GM23248 (cell line): ENCODE measurements at regions not wholly inside any gene's neighbourhood (a gene's known extent, or its start where the extent isn't known, plus 50 kb on each side); places are given as distances from the start of the nearest gene placed in this dataset.

Experiments
- DNase-seq: peaks from one replicate; pipeline ENCODE4 v3.0.0-alpha.2; 2015
- H2AFZ ChIP-seq: fragments of 200-600 bp; sonication (generic); 2 replicates; pipeline ENCODE4 v1.6.1; 2016; ENCODE audit warnings: antibody characterized with exemption
- H3F3A ChIP-seq: fragments of 200-600 bp; sonication (generic); 2 replicates; pipeline ENCODE4 v1.6.1; 2016; ENCODE audit warnings: mild to moderate bottlenecking, antibody characterized with exemption, mixed run types; ENCODE audit not compliant: insufficient read depth
- H3K27ac ChIP-seq: fragments of 200-600 bp; sonication (generic); 2 replicates; pipeline ENCODE4 v1.5.1; 2016; ENCODE audit warnings: mild to moderate bottlenecking
- H3K27me3 ChIP-seq: fragments of 200-600 bp; sonication (generic); replicated peaks from 2 replicates; pipeline ENCODE4 v1.6.1; 2016; ENCODE audit warnings: mild to moderate bottlenecking; ENCODE audit not compliant: insufficient read depth
- H3K36me3 ChIP-seq: fragments of 200-600 bp; sonication (generic); 2 replicates; pipeline ENCODE4 v1.6.1; 2016; ENCODE audit warnings: low read depth, mild to moderate bottlenecking
- H3K4me1 ChIP-seq: fragments of 200-600 bp; sonication (generic); 2 replicates; pipeline ENCODE4 v1.6.1; 2016; ENCODE audit warnings: mild to moderate bottlenecking; ENCODE audit not compliant: insufficient read depth
- H3K4me2 ChIP-seq: fragments of 200-600 bp; sonication (generic); one replicate; pipeline ENCODE4 v1.6.1; 2016; ENCODE audit warnings: mild to moderate bottlenecking; ENCODE audit not compliant: unreplicated experiment
- H3K4me3 ChIP-seq: fragments of 200-600 bp; sonication (generic); 2 replicates; pipeline ENCODE4 v1.5.1; 2016; ENCODE audit warnings: mild to moderate bottlenecking
- H3K79me2 ChIP-seq: fragments of 200-600 bp; sonication (generic); 2 replicates; pipeline ENCODE4 v1.6.1; 2016; ENCODE audit warnings: mild to moderate bottlenecking; ENCODE audit not compliant: insufficient read depth
- H3K9ac ChIP-seq: fragments of 200-600 bp; sonication (generic); 2 replicates; pipeline ENCODE4 v1.6.1; 2016; ENCODE audit warnings: mild to moderate bottlenecking
- H3K9me2 ChIP-seq: fragments of 200-600 bp; sonication (generic); 2 replicates; pipeline ENCODE4 v1.6.1; 2016; ENCODE audit warnings: mixed run types, mild to moderate bottlenecking, moderate library complexity; ENCODE audit not compliant: insufficient read depth
- H3K9me3 ChIP-seq: fragments of 200-600 bp; sonication (generic); one replicate; pipeline ENCODE4 v1.6.1; 2017; ENCODE audit warnings: low read depth
- H4K20me1 ChIP-seq: fragments of 200-600 bp; sonication (generic); 2 replicates; pipeline ENCODE4 v1.6.0; 2016; ENCODE audit not compliant: insufficient read depth
- EZH2 ChIP-seq: fragments of 200-600 bp; sonication (generic); IDR thresholded peaks from 2 replicates; pipeline ENCODE4 v1.6.1; 2018; ENCODE audit warnings: antibody characterized with exemption, mild to moderate bottlenecking; ENCODE audit not compliant: insufficient read depth, poor library complexity, severe bottlenecking
- EZH2phosphoT487 ChIP-seq: fragments of 200-600 bp; sonication (generic); IDR thresholded peaks from 2 replicates; pipeline ENCODE4 v1.6.1; 2018; ENCODE audit warnings: antibody characterized with exemption, moderate library complexity, mild to moderate bottlenecking, low read depth; ENCODE audit not compliant: insufficient read depth
- WGBS, 2 experiments: methylation state at CpG; one replicate each; pipeline ENCODE4 v1.1.6; 2015 to 2017; ENCODE audit warnings: low lambda C conversion rate in 2 of 2, low coverage in 1 of 2; ENCODE audit errors: missing lambda C conversion rate in 2 of 2; 5-methylcytosine and 5-hydroxymethylcytosine counted together
- in situ Hi-C: fragments of 300-500 bp; cut with MboI; formaldehyde crosslinking; loops from 2 replicates; pipeline ENCODE4 v1.15.0; 2020

- Histone ChIP-seq H3F3A (no peaks in the 10 kb centered on the region), H3K4me2 (no peak overlapping the region), H3K9me2 (no peaks in the 10 kb centered on the region), H3K27me3 (no peaks in the 10 kb centered on the region), H3K79me2 (no peaks in the 10 kb centered on the region), H3K4me3 (no peak overlapping the region), H3K9me3 (no peaks in the 10 kb centered on the region), H3K36me3 (no peaks in the 10 kb centered on the region), H4K20me1 (no peaks in the 10 kb centered on the region), H3K9ac (no peak overlapping the region), H3K27ac (no peak overlapping the region), H2AFZ (no peak overlapping the region), H3K4me1 (no peaks in the 10 kb centered on the region)
- 48 to 51% methylated on average over 4 of the region's 4 CpGs for WGBS, 2 experiments
- no peak for TF ChIP-seq EZH2phosphoT487
- no peak for TF ChIP-seq EZH2
- in situ Hi-C loops: no loop called here
- no peak for DNase-seq
Measured at GRCh38 chr12:32947206-32948067, 50.9 kb upstream of the PKP2 start.

GRCh38 chr12:32946504-32947131, 50.0 kb upstream of the PKP2 start:
- TF ChIP-seq EZH2phosphoT487 (no peak), EZH2 (no peak)
- no peak for DNase-seq
- in situ Hi-C loops: no loop called here

More at GRCh38 chr12:32946504-32947131, 50.0 kb upstream of the PKP2 start:
- Histone ChIP-seq H3K79me2 (no peaks in the 10 kb centered on the region), H3K4me1 (no peaks in the 10 kb centered on the region), H3K36me3 (no peaks in the 10 kb centered on the region), H3K4me3 (no peak overlapping the region), H3K27me3 (no peaks in the 10 kb centered on the region), H2AFZ (no peak overlapping the region), H3K9me3 (no peaks in the 10 kb centered on the region), H3F3A (no peaks in the 10 kb centered on the region), H4K20me1 (no peaks in the 10 kb centered on the region), H3K27ac (no peak overlapping the region), H3K9ac (no peak overlapping the region), H3K9me2 (no peaks in the 10 kb centered on the region), H3K4me2 (no peak overlapping the region)
- WGBS, 2 experiments: 7 to 12% methylated on average over 6 of the region's 6 CpGs
